Activated CD4-positive, CD25-positive, alpha-beta regulatory T cell treated with anti-CD3 and anti-CD28 coated beads, Interleukin-2, amount 50 U/mL, for 24 hours (primary cell): ENCODE measurements at regions not wholly inside any gene's neighbourhood (a gene's known extent, or its start where the extent isn't known, plus 50 kb on each side); places are given as distances from the start of the nearest gene placed in this dataset.
"Not testable (repeated sequence)": the region's sequence is repeated elsewhere in the genome, so short reads cannot be mapped to it uniquely, and the experiment has no call there.

ENCODE experiments used
- ATAC-seq, 2 donors: fragments of 150-1000 bp; cut with Tn5 transposase; one replicate each; pipeline ENCODE4 v1.10.0; 2021; ENCODE audit warnings: mild to moderate bottlenecking in 1 of 2, moderate library complexity in 1 of 2

DNA sequence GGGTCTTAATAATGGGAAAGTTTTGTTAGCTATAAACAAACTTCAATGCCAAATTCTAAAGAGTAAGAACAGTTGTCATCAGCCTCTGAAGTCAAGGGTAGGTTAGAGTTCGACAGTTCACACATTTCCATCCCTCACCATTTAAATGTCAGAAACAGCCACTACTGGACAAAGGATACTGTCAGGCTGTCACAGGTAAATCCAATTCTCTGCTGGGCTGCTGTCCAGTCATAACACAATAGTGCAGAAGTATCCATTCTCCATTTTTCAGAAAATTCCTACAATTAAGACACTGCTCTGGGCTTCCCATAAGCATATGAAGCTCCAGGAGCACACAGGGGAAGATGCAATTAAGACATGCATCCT lies 221.4 kb downstream of the RPS29 start:
- no peak for ATAC-seq

DNA sequence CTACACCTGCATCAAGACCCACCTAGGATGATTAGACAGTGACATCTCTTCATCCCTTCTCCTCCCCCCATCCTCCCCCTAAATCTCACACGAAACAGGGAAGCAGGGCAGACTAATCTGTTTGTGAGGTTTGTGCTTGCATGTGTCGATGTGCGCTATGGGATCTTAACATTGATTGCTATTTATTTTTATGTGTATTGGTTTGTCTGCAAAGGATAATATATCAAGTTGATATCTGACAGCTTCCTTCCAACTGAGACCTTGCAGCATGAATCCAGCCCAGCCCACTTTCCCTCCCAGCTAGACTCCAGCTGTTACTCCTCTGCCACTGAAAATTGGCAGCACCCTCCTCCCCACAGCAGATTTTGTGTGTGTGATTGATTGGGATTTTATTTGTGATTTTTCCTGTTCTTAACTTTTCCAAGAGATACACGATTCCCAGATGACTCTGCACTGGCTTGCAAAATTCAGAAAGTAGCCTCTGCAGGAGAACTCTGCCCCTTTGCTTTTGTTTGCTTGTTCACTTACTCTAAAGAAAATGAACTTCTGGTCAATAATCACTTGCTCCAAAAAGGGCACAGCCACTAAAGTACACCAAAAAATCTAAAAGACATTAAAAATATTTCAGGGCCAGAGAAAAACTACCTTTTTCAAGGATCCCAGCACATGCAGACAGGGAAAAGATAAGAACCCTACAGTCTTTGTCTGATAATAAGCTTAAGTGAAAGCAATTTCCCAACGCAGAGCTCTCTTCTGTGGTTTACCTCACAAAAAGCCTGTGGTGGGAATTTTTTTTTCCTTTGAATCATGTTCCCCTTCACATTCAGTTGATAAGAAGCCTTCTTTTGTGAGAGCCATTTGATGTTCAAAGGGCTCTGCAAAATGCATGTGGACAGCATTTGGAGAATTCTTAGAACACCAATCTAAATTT lies 222.1 kb downstream of the RPS29 start:
- no peak for ATAC-seq

GRCh38 chr14:49362916-49363315 lies 223.3 kb downstream of the RPS29 start:
- no peak for ATAC-seq

GRCh38 chr14:49339130-49339529 lies 247.1 kb downstream of the RPS29 start:
- ATAC-seq = no peak

GRCh38 chr14:49319810-49320209 lies 266.4 kb downstream of the RPS29 start:
- no peak for ATAC-seq

DNA sequence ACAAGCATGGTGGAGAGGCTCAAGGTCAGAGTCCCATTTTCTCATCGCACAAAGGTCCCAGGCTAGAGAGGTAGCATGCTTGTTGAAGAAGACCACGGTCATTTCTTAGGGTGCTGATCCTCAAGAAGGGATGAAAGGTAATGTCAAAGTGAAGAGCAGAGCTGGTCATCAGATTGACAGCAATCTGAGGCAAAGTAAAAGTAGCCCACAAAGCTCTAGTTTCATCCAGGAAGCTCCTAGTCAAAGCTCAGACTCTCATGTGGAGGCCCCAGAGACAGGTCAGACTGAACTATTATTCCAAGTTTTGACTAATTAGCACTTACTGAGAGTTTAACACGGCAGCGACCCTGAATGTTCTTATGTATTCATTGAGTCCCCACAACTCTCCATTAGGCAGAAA lies 270.6 kb downstream of the RPS29 start:
- no peak for ATAC-seq

GRCh38 chr14:49314737-49315136 lies 271.4 kb downstream of the RPS29 start:
- no peak for ATAC-seq

- no peak for ATAC-seq
Measured at GRCh38 chr14:49313108-49313507, 273.1 kb downstream of the RPS29 start.

DNA sequence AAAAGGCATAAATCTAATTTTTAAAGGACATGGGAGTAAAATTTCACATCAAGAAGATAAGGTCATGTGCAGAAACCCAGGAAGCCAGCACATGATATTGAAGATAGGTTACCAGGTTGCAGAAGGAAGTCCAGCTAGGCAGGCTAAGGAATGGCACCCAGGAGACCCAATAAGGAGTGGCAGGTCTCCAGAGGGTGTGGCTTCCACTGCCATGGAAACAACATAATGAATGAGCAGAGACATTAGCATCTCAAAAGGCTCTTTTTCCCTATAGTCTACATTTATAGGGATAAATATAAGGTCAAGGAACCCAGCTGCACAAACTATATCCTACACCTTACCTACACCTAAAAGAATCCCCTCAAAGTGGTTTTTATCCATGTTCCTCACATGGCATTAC lies 275.9 kb downstream of the RPS29 start:
- ATAC-seq = no peak

GRCh38 chr14:49306152-49306751 lies 279.9 kb downstream of the RPS29 start:
- peak in 1 of 2 donors; percentile 27 for ATAC-seq

GRCh38 chr14:49303946-49304516 lies 282.1 kb downstream of the RPS29 start:
- no peak for ATAC-seq

DNA sequence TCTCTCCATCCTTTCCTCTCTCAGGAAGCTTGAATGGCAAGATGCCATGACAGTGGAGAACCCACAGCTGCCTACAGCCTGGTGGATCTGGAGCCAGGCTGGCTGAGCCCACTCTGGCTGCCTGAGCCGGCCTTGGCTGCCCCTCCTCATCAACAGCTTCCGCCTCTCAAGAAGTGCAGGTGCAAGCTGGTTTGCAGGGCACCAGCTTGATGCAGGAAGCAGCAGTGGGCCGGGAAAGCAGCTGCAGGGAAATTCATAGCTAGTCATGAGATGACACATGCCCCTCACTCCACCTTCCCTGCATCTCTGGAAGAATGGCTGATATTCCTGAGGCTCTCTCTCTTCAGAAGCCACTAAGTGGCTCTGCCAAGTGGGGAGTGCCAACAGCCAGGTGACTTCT lies 289.1 kb downstream of the RPS29 start:
- no peak for ATAC-seq

- ATAC-seq = no peak
Measured at GRCh38 chr14:49294621-49295148, 291.5 kb downstream of the RPS29 start.

- no peak for ATAC-seq
Measured at GRCh38 chr14:49287004-49287403, 299.2 kb downstream of the RPS29 start.

GRCh38 chr14:49286257-49286983 lies 299.8 kb downstream of the RPS29 start:
- no peak for ATAC-seq

- ATAC-seq = no peak
Measured at GRCh38 chr14:49280566-49280965, 305.6 kb downstream of the RPS29 start.

GRCh38 chr14:49250517-49250916 lies 335.7 kb downstream of the RPS29 start:
- no peak for ATAC-seq

GRCh38 chr14:49250109-49250508 lies 336.1 kb downstream of the RPS29 start:
- ATAC-seq = no peak

DNA sequence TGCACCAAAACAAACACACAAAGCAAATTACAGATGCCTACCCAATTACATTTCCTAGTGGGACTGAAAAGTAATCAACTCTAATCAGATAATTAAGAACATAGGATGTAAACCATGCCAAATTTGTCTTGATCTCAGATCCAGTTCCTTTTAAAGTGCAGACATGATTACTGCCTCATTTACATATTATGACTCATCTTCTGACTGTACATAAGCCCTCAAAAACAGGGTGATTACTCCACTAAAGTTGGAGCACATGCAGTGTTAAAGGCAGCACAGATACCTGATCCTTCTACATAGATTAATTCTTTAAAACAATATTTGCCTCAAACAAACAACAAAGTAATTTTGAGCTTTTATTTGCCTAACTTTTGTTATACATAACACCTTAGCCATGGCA lies 337.2 kb downstream of the RPS29 start:
- ATAC-seq = no peak

- ATAC-seq = not testable (repeated sequence)
Measured at GRCh38 chr14:49243777-49244176, 342.4 kb downstream of the RPS29 start.

DNA sequence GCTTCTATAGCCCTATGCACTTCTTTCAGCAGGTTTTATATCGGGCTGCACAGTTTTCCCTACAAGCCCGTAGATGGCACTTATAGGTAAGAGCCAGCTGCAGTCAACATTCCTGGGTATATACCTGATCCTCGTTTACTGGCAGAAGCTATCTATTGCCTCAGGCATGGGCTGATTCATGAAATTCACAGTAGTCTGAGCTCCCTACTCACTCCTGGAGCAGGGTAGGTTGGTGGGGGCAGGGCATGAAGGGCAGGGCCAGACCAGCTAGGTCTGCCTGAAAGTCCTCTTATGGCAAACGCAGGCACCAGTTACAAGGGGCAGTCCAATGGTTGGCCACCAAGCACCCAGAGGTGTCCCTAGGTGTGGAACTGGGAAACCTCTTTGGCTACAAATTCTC lies 345.8 kb downstream of the RPS29 start:
- no peak for ATAC-seq

DNA sequence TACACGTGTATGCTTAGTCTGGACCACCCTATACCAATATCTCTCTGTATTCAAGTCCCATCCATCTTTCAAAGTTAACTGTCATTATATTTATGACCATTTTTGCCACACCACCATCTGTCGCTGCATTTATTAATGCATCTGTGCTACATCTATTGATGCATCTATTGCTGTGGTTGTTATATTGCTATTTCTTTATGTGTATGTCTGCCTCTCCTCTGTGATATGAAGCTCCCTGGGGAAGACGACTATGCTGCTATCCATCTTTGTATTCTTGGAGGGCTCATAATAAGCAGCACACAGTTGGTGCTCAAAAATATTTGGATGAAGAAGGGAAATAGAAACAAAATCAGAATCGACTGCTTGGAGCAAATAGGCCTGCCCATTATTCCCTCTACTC lies 357.6 kb downstream of the RPS29 start:
- ATAC-seq = no peak

GRCh38 chr14:49221316-49221715 lies 364.9 kb downstream of the RPS29 start:
- ATAC-seq = no peak
